Right atrium auricular region (tissue), 2 donors: ENCODE measurements at regions not wholly inside any gene's neighbourhood (a gene's known extent, or its start where the extent isn't known, plus 50 kb on each side); places are given as distances from the start of the nearest gene placed in this dataset.

Experiments used
- DNase-seq: peaks from one replicate; pipeline ENCODE4 v3.0.0-alpha.2; 2019; ENCODE audit warnings: low spot score
- H3K27ac ChIP-seq, 2 donors: fragments of 200-600 bp; sonication (generic); 1 replicate in 1 of 2; 2 replicates in 1 of 2; pipeline ENCODE4 v1.5.1; 2016 to 2019
- H3K27me3 ChIP-seq, 2 donors: fragments of 200-600 bp; sonication (generic); one replicate each; pipeline versions ENCODE4 v1.5.1 to v1.6.0; 2017 to 2019
- H3K36me3 ChIP-seq: fragments of 200-600 bp; sonication (generic); one replicate; pipeline ENCODE4 v1.5.1; 2016
- H3K4me1 ChIP-seq, 2 donors: fragments of 200-600 bp; sonication (generic); one replicate each; pipeline versions ENCODE4 v1.5.1 to v1.6.0; 2017 to 2019
- H3K4me3 ChIP-seq, 2 donors: fragments of 200-600 bp; sonication (generic); 1 replicate in 1 of 2; 2 replicates in 1 of 2; pipeline ENCODE4 v1.5.1; 2017 to 2019; ENCODE audit warnings: mild to moderate bottlenecking in 1 of 2, moderate library complexity in 1 of 2
- H3K9me3 ChIP-seq, 2 donors: fragments of 200-600 bp; sonication (generic); one replicate each; pipeline ENCODE4 v1.5.1; 2019
- TF ChIP-seq, protein P1 (sequence below), 2 donors: fragments of 200-600 bp; sonication (generic); IDR thresholded peaks; one replicate each; pipeline ENCODE4 v1.5.1; 2019; ENCODE audit warnings: antibody characterized with exemption in 2 of 2

- no peak overlapping the region for H3K27ac ChIP-seq
- H3K4me1 ChIP-seq = no peaks in the 10 kb centered on the region
- H3K36me3 ChIP-seq = no peaks in the 10 kb centered on the region
- no peak overlapping the region for H3K4me3 ChIP-seq
- no peaks in the 10 kb centered on the region for H3K27me3 ChIP-seq
- peak; percentile 16 for DNase-seq
- H3K9me3 ChIP-seq = peaks cover 0 to 5% of the 10 kb centered on the region in 2 donors
- TF ChIP-seq, protein P1, sequence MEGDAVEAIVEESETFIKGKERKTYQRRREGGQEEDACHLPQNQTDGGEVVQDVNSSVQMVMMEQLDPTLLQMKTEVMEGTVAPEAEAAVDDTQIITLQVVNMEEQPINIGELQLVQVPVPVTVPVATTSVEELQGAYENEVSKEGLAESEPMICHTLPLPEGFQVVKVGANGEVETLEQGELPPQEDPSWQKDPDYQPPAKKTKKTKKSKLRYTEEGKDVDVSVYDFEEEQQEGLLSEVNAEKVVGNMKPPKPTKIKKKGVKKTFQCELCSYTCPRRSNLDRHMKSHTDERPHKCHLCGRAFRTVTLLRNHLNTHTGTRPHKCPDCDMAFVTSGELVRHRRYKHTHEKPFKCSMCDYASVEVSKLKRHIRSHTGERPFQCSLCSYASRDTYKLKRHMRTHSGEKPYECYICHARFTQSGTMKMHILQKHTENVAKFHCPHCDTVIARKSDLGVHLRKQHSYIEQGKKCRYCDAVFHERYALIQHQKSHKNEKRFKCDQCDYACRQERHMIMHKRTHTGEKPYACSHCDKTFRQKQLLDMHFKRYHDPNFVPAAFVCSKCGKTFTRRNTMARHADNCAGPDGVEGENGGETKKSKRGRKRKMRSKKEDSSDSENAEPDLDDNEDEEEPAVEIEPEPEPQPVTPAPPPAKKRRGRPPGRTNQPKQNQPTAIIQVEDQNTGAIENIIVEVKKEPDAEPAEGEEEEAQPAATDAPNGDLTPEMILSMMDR (IDR thresholded peaks at IDR 0.05) = no peak
These were observed 407.0 kb downstream of the NPHP4 start for GRCh38 chr1:5585256-5585655.

DNA sequence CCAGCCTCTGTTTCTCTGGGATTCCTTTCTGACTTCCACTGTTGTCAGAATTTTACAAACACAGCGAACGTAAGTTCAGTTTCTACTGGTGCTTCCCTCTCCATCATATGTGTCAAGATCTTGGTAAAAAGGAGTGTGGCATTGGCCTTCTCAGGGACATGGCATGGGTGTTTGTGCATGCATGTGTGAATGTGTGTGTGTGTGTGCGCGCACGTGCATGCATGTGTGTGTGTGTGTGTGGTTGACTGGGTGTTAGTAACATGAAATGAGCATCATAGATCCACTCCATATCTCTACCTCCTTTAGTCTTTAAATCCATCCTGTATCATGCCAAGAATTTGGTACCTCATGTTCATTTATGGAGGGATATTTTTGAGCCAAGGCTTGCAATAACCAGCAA is 411.3 kb downstream of the NPHP4 start:
- DNase-seq = no peak
- Histone ChIP-seq H3K4me1 (no peaks in the 10 kb centered on the region), H3K9me3 (no peaks in the 10 kb centered on the region), H3K36me3 (no peaks in the 10 kb centered on the region), H3K27ac (no peak overlapping the region), H3K27me3 (no peaks in the 10 kb centered on the region), H3K4me3 (no peak overlapping the region)
- TF ChIP-seq, protein P1 (IDR thresholded peaks at IDR 0.05) = no peak

- no peaks in the 10 kb centered on the region for H3K9me3 ChIP-seq
- TF ChIP-seq, protein P1 (IDR thresholded peaks at IDR 0.05) = no peak
- DNase-seq = no peak
- H3K27me3 ChIP-seq = no peaks in the 10 kb centered on the region
- H3K36me3 ChIP-seq = no peaks in the 10 kb centered on the region
- H3K27ac ChIP-seq = no peak overlapping the region
- H3K4me3 ChIP-seq = no peak overlapping the region
- H3K4me1 ChIP-seq = no peaks in the 10 kb centered on the region
These were observed 412.3 kb downstream of the NPHP4 start for GRCh38 chr1:5579966-5580365.

DNA sequence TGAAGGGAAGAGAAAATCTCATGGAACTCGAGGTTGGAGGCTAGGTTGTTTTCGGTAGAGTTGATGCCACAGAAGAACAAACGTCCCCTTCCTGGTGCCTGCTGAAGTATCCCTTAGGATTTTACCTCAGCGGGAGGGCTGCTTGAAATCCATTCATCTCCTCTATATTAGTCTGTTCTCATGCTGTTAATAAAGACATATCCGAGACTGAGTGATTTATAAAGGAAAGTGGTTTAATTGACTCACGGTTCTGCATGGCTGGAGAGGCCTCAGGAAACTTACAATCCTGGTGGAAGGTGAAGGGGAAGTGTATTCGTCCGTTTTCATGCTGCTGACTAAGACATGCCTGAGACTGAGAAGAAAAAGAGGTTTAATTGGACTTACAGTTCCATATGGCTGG is 413.5 kb downstream of the NPHP4 start:
- DNase-seq = no peak
- H3K27me3 ChIP-seq = no peaks in the 10 kb centered on the region
- no peaks in the 10 kb centered on the region for H3K36me3 ChIP-seq
- no peaks in the 10 kb centered on the region for H3K9me3 ChIP-seq
- H3K4me1 ChIP-seq = no peaks in the 10 kb centered on the region
- TF ChIP-seq, protein P1 (IDR thresholded peaks at IDR 0.05) = no peak
- no peak overlapping the region for H3K4me3 ChIP-seq
- H3K27ac ChIP-seq = no peak overlapping the region

- H3K27me3 ChIP-seq = no peaks in the 10 kb centered on the region
- H3K36me3 ChIP-seq = no peaks in the 10 kb centered on the region
- TF ChIP-seq, protein P1 (IDR thresholded peaks at IDR 0.05) = no peak
These were observed 414.8 kb downstream of the NPHP4 start for GRCh38 chr1:5577255-5578040.

DNA sequence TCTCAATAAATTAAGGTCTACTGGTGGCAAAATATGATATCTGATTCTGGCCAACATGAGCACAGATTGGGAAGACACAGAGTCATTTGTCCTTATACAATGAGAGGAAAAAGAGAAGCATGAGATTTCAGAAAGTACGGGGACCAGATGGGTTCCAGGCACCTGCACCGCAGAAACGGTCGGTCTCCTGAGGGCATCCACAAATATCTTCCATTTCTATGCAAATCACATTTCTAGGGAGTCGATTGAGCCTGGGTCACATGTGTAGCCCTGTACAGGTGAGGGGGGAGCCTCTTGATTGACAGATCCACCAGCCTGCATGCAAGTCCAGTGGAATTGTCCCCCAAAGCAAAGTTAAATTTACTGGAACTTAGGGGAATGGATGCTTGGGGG is 415.6 kb downstream of the NPHP4 start:
- H3K4me1 ChIP-seq = no peaks in the 10 kb centered on the region

More at GRCh38 chr1:5577255-5578040, 414.8 kb downstream of the NPHP4 start:
- no peak overlapping the region for H3K4me3 ChIP-seq
- H3K9me3 ChIP-seq = no peaks in the 10 kb centered on the region
- no peak for DNase-seq
- no peaks in the 10 kb centered on the region for H3K4me1 ChIP-seq
- no peak overlapping the region for H3K27ac ChIP-seq

More for the DNA sequence above, 415.6 kb downstream of the NPHP4 start:
- Histone ChIP-seq H3K9me3 (no peaks in the 10 kb centered on the region), H3K4me3 (no peak overlapping the region), H3K27me3 (no peaks in the 10 kb centered on the region), H3K27ac (no peak overlapping the region), H3K36me3 (no peaks in the 10 kb centered on the region)
- TF ChIP-seq, protein P1 (IDR thresholded peaks at IDR 0.05) = no peak
- no peak for DNase-seq
